Fibroblast of lung (primary cell): ENCODE measurements at regions not wholly inside any gene's neighbourhood (a gene's known extent, or its start where the extent isn't known, plus 50 kb on each side); places are given as distances from the start of the nearest gene placed in this dataset.

Experiments
- EZH2 ChIP-seq: IDR thresholded peaks from 2 replicates; pipeline ENCODE4 v1.5.1; 2012; ENCODE audit warnings: low read length, control low read depth, mild to moderate bottlenecking; ENCODE audit errors: missing control alignments
- TF ChIP-seq, protein P1 (sequence below), 2 donors: IDR thresholded peaks in 1 of 2; conservative IDR thresholded peaks in 1 of 2; 1 replicate in 1 of 2; 2 replicates in 1 of 2; pipeline ENCODE4 v1.5.1; 2011 to 2012; ENCODE audit warnings: low read length in 2 of 2, control low read depth in 1 of 2, inconsistent platforms in 1 of 2, low read depth in 1 of 2, mild to moderate bottlenecking in 1 of 2

DNA sequence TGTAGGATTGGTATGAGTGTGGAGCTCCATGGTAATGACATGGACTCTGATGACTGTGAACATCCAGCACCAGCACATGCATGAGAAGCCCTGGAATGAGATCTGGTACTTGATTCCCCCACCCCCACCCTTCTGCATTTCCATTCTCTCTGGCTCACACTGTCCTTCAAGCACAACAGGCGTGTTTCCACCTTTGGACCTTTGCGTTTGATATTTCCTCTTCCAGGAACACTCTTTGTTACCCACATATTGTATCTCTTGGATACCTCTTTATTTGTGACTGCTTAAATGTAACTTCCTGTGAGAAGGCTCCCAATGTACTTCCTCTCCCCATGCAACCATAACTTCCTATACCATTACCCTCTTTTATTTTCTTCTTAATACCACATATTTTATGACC lies 263.8 kb downstream of the HNMT start:
- TF ChIP-seq, protein P1, sequence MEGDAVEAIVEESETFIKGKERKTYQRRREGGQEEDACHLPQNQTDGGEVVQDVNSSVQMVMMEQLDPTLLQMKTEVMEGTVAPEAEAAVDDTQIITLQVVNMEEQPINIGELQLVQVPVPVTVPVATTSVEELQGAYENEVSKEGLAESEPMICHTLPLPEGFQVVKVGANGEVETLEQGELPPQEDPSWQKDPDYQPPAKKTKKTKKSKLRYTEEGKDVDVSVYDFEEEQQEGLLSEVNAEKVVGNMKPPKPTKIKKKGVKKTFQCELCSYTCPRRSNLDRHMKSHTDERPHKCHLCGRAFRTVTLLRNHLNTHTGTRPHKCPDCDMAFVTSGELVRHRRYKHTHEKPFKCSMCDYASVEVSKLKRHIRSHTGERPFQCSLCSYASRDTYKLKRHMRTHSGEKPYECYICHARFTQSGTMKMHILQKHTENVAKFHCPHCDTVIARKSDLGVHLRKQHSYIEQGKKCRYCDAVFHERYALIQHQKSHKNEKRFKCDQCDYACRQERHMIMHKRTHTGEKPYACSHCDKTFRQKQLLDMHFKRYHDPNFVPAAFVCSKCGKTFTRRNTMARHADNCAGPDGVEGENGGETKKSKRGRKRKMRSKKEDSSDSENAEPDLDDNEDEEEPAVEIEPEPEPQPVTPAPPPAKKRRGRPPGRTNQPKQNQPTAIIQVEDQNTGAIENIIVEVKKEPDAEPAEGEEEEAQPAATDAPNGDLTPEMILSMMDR (conservative IDR thresholded peaks at IDR 0.05 in 1 of 2, IDR thresholded peaks at IDR 0.05 in 1 of 2; ENCODE audit: low read depth in 1 of 2, low read length in 2 of 2), result no peak
- no peak for TF ChIP-seq EZH2
